ENCODE measurements at regions not wholly inside any gene's neighbourhood (a gene's known extent, or its start where the extent isn't known, plus 50 kb on each side); places are given as distances from the start of the nearest gene placed in this dataset.
"Not testable (repeated sequence)": the region's sequence is repeated elsewhere in the genome, so short reads cannot be mapped to it uniquely, and the experiment has no call there.

- DNase-seq = no peak
Observed at GRCh38 chr10:65123120-65123519, 1601.9 kb downstream of the REEP3 start.

- DNase-seq = no peak
Observed at GRCh38 chr10:65125212-65125611, 1604.0 kb downstream of the REEP3 start.

- DNase-seq = no peak
Observed at GRCh38 chr10:65126288-65126687, 1605.1 kb downstream of the REEP3 start.

- no peak for DNase-seq
Observed at GRCh38 chr10:65128277-65128676, 1607.1 kb downstream of the REEP3 start.

- no peak for DNase-seq
Observed at GRCh38 chr10:65130162-65130758, 1609.1 kb downstream of the REEP3 start.

GRCh38 chr10:65133652-65134051 lies 1612.5 kb downstream of the REEP3 start:
- DNase-seq = no peak

- DNase-seq = no peak
Observed at GRCh38 chr10:65135508-65135907, 1614.3 kb downstream of the REEP3 start.

- DNase-seq = no peak
Observed at GRCh38 chr10:65142641-65143435, 1621.6 kb downstream of the REEP3 start.

GRCh38 chr10:65143723-65144122 lies 1622.5 kb downstream of the REEP3 start:
- no peak for DNase-seq

- no peak for DNase-seq
Observed at GRCh38 chr10:65149878-65150277, 1628.7 kb downstream of the REEP3 start.

- no peak for DNase-seq
Observed at GRCh38 chr10:65166272-65166671, 1645.1 kb downstream of the REEP3 start.

GRCh38 chr10:65172249-65172648 lies 1651.0 kb downstream of the REEP3 start:
- DNase-seq = no peak

GRCh38 chr10:65176994-65177393 lies 1655.8 kb downstream of the REEP3 start:
- DNase-seq = no peak

GRCh38 chr10:65183236-65183635 lies 1662.0 kb downstream of the REEP3 start:
- no peak for DNase-seq

- not testable (repeated sequence) for DNase-seq
Observed at GRCh38 chr10:65186668-65187067, 1665.5 kb downstream of the REEP3 start.

GRCh38 chr10:65194126-65194525 lies 1672.9 kb downstream of the REEP3 start:
- no peak for DNase-seq

GRCh38 chr10:65194555-65194954 lies 1673.4 kb downstream of the REEP3 start:
- DNase-seq = no peak

- DNase-seq = no peak
Observed at GRCh38 chr10:65196111-65196510, 1674.9 kb downstream of the REEP3 start.

GRCh38 chr10:65197935-65198334 lies 1676.7 kb downstream of the REEP3 start:
- DNase-seq = no peak

- no peak for DNase-seq
Observed at GRCh38 chr10:65201491-65201890, 1680.3 kb downstream of the REEP3 start.

- DNase-seq = no peak
Observed at GRCh38 chr10:65204999-65205398, 1683.8 kb downstream of the REEP3 start.

- no peak for DNase-seq
Observed at GRCh38 chr10:65213170-65213569, 1692.0 kb downstream of the REEP3 start.

- DNase-seq = no peak
Observed at GRCh38 chr10:65219444-65219843, 1698.2 kb downstream of the REEP3 start.

GRCh38 chr10:65231148-65231547 lies 1694.7 kb upstream of the LRRTM3 start:
- no peak for DNase-seq

GRCh38 chr10:65234261-65234660 lies 1691.6 kb upstream of the LRRTM3 start:
- no peak for DNase-seq
